Epithelial cell of prostate (primary cell): ENCODE measurements at regions not wholly inside any gene's neighbourhood (a gene's known extent, or its start where the extent isn't known, plus 50 kb on each side); places are given as distances from the start of the nearest gene placed in this dataset.
"Not testable (repeated sequence)": the region's sequence is repeated elsewhere in the genome, so short reads cannot be mapped to it uniquely, and the experiment has no call there.

Experiments used
- DNase-seq: peaks from one replicate; pipeline ENCODE4 v3.0.0-alpha.2; 2011; ENCODE audit warnings: low read depth, low spot score
- H3K27ac ChIP-seq: fragments of 450-650 bp; 2 replicates; pipeline ENCODE4 v1.5.1; 2017; ENCODE audit warnings: mild to moderate bottlenecking

GRCh38 chr12:7591531-7591930 lies 74.2 kb downstream of the APOBEC1 start:
- H3K27ac ChIP-seq = no peak overlapping the region
- no peak for DNase-seq

DNA sequence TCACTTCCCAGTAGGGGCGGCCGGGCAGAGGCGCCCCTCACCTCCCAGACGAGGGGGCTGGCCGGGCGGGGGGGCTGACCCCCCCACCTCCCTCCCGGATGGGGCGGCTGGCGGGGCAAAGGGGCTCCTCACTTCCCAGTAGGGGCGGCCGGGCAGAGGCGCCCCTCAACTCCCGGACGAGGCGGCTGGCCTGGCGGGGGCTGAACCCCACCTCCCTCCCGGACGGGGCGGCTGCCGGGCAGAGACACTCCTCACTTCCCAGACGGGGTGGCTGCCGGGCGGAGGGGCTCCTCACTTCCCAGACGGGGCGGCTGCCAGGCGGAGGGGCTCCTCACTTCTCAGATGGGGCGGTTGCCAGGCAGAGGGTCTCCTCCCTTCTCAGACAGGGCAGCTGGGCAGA lies 75.6 kb downstream of the APOBEC1 start:
- not testable (repeated sequence) for DNase-seq, H3K27ac ChIP-seq

DNA sequence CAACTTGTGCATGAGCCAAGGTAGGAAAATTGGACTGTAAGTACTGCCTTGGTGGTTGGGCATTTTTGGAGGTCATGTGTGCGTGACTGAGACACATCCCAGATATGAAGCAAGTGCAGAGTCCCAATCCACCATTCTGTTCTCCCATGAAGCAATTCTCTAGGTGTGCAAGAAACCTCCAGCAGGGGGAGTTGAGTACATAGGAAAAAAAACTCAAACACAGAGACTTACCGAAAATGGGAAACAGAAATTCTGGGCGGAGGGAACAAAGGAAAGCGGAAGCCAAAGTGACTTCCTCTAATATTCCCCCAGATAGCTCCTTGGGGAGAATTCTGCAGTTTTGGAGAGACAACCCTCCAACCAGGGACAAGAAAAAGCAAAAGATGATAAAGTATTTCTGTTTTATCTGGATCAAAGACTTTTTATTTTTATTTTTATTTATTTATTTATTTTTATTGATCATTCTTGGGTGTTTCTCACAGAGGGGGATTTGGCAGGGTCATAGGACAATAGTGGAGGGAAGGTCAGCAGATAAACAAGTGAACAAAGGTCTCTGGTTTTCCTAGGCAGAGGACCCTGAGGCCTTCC lies 76.9 kb downstream of the APOBEC1 start:
- DNase-seq, H3K27ac ChIP-seq: not testable (repeated sequence)

- peak; percentile 73 for DNase-seq
- peak overlapping the region; percentile 41 for H3K27ac ChIP-seq
Observed at GRCh38 chr12:7584137-7584536, 80.6 kb upstream of the CD163 start.

- no peak for DNase-seq
- H3K27ac ChIP-seq = peak overlapping the region; percentile 41
Observed at GRCh38 chr12:7583471-7583870, 79.9 kb upstream of the CD163 start.

DNA sequence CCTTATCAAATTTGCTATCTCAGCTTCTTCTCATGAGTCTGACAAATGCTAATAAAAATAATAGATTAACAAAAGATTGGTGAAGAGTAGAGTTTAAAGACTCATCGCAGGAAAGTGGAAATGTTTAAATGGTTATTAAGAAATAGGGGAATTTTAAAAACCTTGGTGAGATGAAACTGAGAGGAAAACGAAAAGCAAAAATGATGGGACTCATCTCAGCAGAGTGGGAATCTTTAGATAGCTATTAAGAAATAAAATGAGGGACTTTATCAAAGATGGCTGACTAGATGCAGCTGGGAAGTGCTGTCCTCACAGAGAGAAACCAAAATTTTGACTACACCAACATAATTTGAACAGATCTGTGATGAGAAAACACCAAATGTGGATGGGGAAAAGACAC lies 79.2 kb upstream of the CD163 start:
- DNase-seq = no peak
- H3K27ac ChIP-seq = no peak overlapping the region

DNA sequence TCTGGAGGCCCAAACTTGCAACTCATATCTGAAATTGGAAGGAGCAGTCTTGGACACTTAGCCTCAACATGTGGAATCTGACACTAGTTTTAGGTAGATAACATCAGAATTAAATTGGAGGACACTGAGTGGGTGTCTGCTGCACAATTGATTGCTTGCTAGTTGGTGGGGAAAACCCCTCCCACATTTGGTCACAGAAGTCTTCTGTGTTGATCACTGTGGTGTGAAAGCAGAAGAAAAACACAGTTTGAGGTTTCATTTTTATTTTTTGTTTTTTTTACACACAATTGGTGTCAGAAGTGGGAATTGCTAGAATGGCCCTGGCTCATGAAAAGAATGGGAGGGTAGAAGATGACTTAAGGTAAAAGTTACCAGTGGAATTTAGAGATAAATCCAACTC lies 78.0 kb upstream of the CD163 start:
- no peak for DNase-seq
- H3K27ac ChIP-seq = no peak overlapping the region

DNA sequence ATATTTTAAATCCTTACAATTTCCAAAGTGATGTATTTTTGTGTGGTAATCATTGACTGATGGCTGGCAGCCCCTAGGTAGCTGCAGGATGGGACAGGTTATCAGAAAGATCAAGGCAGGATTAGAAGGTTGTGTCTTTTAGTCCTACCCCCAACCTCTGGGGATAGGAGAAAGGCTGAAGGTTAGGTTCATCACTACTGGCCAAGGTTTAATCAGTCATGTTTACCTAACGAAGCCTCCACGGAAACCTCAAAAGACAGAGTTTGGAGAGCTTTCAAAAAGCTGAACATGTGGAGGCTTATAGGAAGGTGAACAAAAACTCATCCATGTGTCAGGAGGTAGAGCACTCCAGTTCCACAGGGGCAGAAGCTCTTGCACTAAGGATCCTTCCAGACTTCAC lies 77.5 kb upstream of the CD163 start:
- DNase-seq = no peak
- H3K27ac ChIP-seq = no peak overlapping the region

- H3K27ac ChIP-seq = no peak overlapping the region
- DNase-seq = no peak
Observed at GRCh38 chr12:7571257-7571656, 67.7 kb upstream of the CD163 start.

GRCh38 chr12:7557227-7557626 lies 53.6 kb upstream of the CD163 start:
- no peak for DNase-seq

DNA sequence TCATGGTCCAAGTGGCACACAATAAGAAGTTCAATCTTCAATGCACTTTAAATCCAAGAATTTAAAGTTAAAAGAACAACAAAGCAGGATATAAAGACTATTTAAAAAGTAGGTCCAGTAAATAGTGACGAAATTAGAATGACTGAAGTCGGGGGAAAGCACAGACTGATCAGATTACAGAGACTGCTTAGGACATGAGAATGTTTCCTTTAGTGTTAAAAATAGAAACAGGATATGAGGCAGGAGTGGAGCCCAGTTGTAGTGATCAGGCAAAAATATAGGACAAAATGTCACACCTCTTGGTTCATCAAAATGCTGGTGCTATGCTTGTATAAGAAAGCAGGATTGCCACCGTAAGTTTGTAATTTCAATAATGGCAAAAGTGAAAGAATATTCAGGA lies 52.2 kb upstream of the CD163 start:
- H3K27ac ChIP-seq = no peak overlapping the region
- no peak for DNase-seq

More at GRCh38 chr12:7557227-7557626, 53.6 kb upstream of the CD163 start:
- no peak overlapping the region for H3K27ac ChIP-seq

DNA sequence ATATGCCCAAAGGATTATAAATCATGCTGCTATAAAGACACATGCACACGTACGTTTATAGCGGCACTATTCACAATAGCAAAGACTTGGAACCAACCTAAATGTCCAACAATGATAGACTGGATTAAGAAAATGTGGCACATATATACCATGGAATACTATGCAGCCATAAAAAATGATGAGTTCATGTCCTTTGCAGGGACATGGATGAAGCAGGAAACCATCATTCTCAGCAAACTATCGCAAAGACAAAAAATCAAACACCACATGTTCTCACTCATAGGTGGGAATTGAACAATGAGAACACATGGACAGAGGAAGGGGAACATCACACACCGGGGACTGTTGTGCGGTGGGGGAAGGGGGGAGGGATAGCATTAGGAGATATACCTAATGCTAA lies 51.3 kb upstream of the CD163 start:
- not testable (repeated sequence) for H3K27ac ChIP-seq

More for the DNA sequence above, 51.3 kb upstream of the CD163 start:
- not testable (repeated sequence) for DNase-seq
